ENCODE measurements at regions not wholly inside any gene's neighbourhood (a gene's known extent, or its start where the extent isn't known, plus 50 kb on each side); places are given as distances from the start of the nearest gene placed in this dataset.
"Not testable (repeated sequence)": the region's sequence is repeated elsewhere in the genome, so short reads cannot be mapped to it uniquely, and the experiment has no call there.

DNA sequence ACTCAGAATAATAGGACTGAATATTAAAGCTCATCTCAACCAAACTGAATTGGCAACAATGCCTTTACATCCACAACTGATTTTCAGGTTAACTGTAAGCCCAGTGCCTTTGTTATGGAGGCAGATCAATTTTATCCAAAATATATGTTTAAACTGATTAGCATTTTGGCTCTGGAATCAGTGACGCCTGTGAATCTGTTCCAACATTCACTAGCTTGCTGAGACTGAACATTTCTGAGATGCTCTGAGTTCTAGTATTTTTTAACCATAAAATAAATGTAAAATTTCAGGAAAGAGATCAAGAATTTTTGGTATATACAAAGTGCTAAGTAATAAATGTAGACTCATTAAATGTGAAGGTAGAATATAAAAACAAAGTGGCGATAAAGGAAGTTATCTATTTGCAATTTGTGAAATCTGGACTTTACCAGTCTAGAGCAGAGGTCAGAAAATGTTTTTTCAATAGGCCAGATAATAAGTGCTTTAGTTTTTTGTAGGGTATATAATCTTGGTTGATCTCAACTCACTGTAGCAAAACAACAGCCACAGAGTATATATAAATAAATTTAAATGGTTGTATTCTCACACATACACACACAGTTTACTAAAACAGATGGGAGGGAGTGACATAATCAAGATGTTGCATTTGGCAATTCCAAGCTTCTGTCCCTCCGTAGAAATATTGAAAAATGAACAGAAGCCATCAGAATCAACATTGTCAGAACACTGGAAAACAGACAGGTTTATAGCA is 560.3 kb downstream of the ZWINT start:
- no TSS peak for BruUV-seq (replicated peaks)

DNA sequence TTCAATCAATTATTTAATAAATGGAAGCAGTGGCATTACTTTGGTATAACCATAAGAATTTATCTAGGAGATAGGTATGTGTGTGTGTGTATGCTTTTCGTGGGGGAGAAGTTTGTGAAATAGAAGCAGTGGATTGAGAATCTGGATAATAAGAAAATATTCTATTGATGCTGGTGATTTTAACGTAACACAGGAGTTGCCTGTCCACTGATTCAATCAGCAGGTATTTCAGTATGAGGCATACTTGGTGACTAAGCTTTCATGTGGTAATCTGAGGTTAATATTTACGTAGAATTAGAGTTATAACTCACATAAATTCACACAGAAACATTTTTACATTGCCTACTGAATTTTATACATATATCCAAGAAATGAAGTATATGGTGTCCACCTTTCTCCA is 568.0 kb downstream of the ZWINT start:
- TF ChIP-seq EZH2phosphoT487 (IDR thresholded peaks at IDR 0.05; ENCODE audit: borderline replicate concordance, low read length) (no peak), EZH2 (IDR thresholded peaks at IDR 0.05; ENCODE audit: low read length, unreplicated experiment) (no peak)
- TF ChIP-seq, protein P1, sequence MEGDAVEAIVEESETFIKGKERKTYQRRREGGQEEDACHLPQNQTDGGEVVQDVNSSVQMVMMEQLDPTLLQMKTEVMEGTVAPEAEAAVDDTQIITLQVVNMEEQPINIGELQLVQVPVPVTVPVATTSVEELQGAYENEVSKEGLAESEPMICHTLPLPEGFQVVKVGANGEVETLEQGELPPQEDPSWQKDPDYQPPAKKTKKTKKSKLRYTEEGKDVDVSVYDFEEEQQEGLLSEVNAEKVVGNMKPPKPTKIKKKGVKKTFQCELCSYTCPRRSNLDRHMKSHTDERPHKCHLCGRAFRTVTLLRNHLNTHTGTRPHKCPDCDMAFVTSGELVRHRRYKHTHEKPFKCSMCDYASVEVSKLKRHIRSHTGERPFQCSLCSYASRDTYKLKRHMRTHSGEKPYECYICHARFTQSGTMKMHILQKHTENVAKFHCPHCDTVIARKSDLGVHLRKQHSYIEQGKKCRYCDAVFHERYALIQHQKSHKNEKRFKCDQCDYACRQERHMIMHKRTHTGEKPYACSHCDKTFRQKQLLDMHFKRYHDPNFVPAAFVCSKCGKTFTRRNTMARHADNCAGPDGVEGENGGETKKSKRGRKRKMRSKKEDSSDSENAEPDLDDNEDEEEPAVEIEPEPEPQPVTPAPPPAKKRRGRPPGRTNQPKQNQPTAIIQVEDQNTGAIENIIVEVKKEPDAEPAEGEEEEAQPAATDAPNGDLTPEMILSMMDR (conservative IDR thresholded peaks at IDR 0.05; ENCODE audit: low read depth, low read length): no peak
- no peaks in the 10 kb centered on the region for H3K36me3 ChIP-seq (ENCODE audit: low read depth, low read length)
- no peak overlapping the region for H3K9ac ChIP-seq (ENCODE audit: low read length)
- DNase-seq (peak; percentile 82), ATAC-seq (peak; percentile 96)
- H3K9me3 ChIP-seq (ENCODE audit: low read length): no peaks in the 10 kb centered on the region
- H3K9me2 ChIP-seq (replicated peaks; ENCODE audit: low read length): no peaks in the 10 kb centered on the region
- no peaks in the 10 kb centered on the region for H4K20me1 ChIP-seq (ENCODE audit: low read length)
- H3K27me3 ChIP-seq (ENCODE audit: low read length): no peaks in the 10 kb centered on the region
- ChIA-PET CTCF (no interaction called here), POLR2A (ENCODE audit: unreplicated experiment) (no interaction called here)
- H3F3A ChIP-seq (ENCODE audit: low read length, unreplicated experiment): no peaks in the 10 kb centered on the region
- no peaks in the 10 kb centered on the region for H3K79me2 ChIP-seq (ENCODE audit: low read length)
- H3K4me2 ChIP-seq (ENCODE audit: low read length): no peak overlapping the region
- no TSS peak for BruUV-seq (replicated peaks)
- H2AFZ ChIP-seq (ENCODE audit: low read length): no peak overlapping the region
- H3K4me1 ChIP-seq (ENCODE audit: insufficient read depth, low read length): peaks cover 13% of the 10 kb centered on the region
- H3K4me3 ChIP-seq (ENCODE audit: low read length): no peak overlapping the region
- peak overlapping the region; percentile 45 for H3K27ac ChIP-seq (ENCODE audit: low read length)
- intact Hi-C loops (cut with micrococcal nuclease): no loop called here

More for the DNA sequence above, 560.3 kb downstream of the ZWINT start:
- Histone ChIP-seq H3K9me2 (replicated peaks; ENCODE audit: low read length) (no peaks in the 10 kb centered on the region), H3K9me3 (ENCODE audit: low read length) (peaks cover 12% of the 10 kb centered on the region; the same call in 1 of the 2 replicates), H3K9ac (ENCODE audit: low read length) (no peak overlapping the region), H3K4me2 (ENCODE audit: low read length) (no peak overlapping the region), H3F3A (ENCODE audit: low read length, unreplicated experiment) (no peaks in the 10 kb centered on the region), H3K27ac (ENCODE audit: low read length) (no peak overlapping the region), H3K4me3 (ENCODE audit: low read length) (no peak overlapping the region), H3K4me1 (ENCODE audit: insufficient read depth, low read length) (no peaks in the 10 kb centered on the region), H4K20me1 (ENCODE audit: low read length) (no peaks in the 10 kb centered on the region), H3K27me3 (ENCODE audit: low read length) (no peaks in the 10 kb centered on the region), H2AFZ (ENCODE audit: low read length) (no peak overlapping the region), H3K36me3 (ENCODE audit: low read depth, low read length) (no peaks in the 10 kb centered on the region), H3K79me2 (ENCODE audit: low read length) (no peaks in the 10 kb centered on the region)
- intact Hi-C loops (cut with micrococcal nuclease): no loop called here
- DNase-seq (no peak), ATAC-seq (no peak)
- POLR2A ChIA-PET (ENCODE audit: unreplicated experiment): no interaction called here
- CTCF ChIA-PET: no interaction called here
- TF ChIP-seq EZH2 (IDR thresholded peaks at IDR 0.05; ENCODE audit: low read length, unreplicated experiment) (no peak), EZH2phosphoT487 (IDR thresholded peaks at IDR 0.05; ENCODE audit: borderline replicate concordance, low read length) (no peak)
- TF ChIP-seq, protein P1 (conservative IDR thresholded peaks at IDR 0.05; ENCODE audit: low read depth, low read length): no peak

DNA sequence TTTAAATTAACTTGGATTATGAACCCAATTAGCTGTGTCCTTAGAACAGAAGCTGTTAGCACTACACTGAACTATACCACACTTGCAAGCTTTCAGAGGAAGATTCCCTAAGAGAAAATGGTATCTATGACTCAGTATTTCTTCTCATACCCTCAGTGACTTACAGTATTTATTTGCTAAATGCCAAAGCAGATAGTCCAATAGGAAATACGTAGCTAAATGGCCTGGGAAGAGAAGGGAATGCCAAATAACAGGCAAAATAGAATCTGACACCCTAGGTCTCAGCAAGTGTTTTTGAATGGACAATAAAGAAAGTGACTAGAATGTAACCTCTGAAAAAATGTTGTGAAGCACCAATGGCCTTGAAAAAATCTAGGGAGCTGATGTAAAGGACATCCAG is 570.8 kb downstream of the ZWINT start:
- H2AFZ ChIP-seq (ENCODE audit: low read length); POLR2A ChIA-PET (ENCODE audit: unreplicated experiment); H3K9me2 ChIP-seq (replicated peaks; ENCODE audit: low read length); H3K36me3 ChIP-seq (ENCODE audit: low read depth, low read length); H3K9me3 ChIP-seq (ENCODE audit: low read length); H4K20me1 ChIP-seq (ENCODE audit: low read length); H3K79me2 ChIP-seq (ENCODE audit: low read length); BruUV-seq (replicated peaks); H3K27me3 ChIP-seq (ENCODE audit: low read length); H3F3A ChIP-seq (ENCODE audit: low read length, unreplicated experiment); CTCF ChIA-PET; intact Hi-C loops (cut with micrococcal nuclease); H3K4me3 ChIP-seq (ENCODE audit: low read length); H3K4me2 ChIP-seq (ENCODE audit: low read length); H3K9ac ChIP-seq (ENCODE audit: low read length): not testable (repeated sequence)
- ATAC-seq (peak; percentile 30; the same call in 1 of the 2 replicates), DNase-seq (peak; percentile 51)
- H3K4me1 ChIP-seq (ENCODE audit: insufficient read depth, low read length): peaks cover 13% of the 10 kb centered on the region
- peak overlapping the region; percentile 17 for H3K27ac ChIP-seq (ENCODE audit: low read length)
